GM19455 (cell line): ENCODE measurements at regions not wholly inside any gene's neighbourhood (a gene's known extent, or its start where the extent isn't known, plus 50 kb on each side); places are given as distances from the start of the nearest gene placed in this dataset.
"Not testable (repeated sequence)": the region's sequence is repeated elsewhere in the genome, so short reads cannot be mapped to it uniquely, and the experiment has no call there.

ENCODE experiments used
- ATAC-seq: cut with Tn5 transposase; IDR thresholded peaks from one replicate; pipeline ENCODE4 v1.9.1; 2021; ENCODE audit not compliant: unreplicated experiment

- ATAC-seq: no peak
These were observed 87.9 kb upstream of the TRIO start for GRCh38 chr5:14054965-14055963.

- ATAC-seq: no peak
These were observed 88.9 kb upstream of the TRIO start for GRCh38 chr5:14054111-14054854.

- no peak for ATAC-seq
These were observed 92.3 kb upstream of the TRIO start for GRCh38 chr5:14050821-14051220.

- no peak for ATAC-seq
These were observed 94.7 kb upstream of the TRIO start for GRCh38 chr5:14048434-14048833.

- no peak for ATAC-seq
These were observed 97.2 kb upstream of the DNAH5 start for GRCh38 chr5:14041528-14042192.

GRCh38 chr5:14040542-14040941 lies 96.1 kb upstream of the DNAH5 start:
- ATAC-seq: no peak

GRCh38 chr5:14039576-14039975 lies 95.1 kb upstream of the DNAH5 start:
- ATAC-seq: no peak

GRCh38 chr5:14039063-14039462 lies 94.6 kb upstream of the DNAH5 start:
- ATAC-seq: no peak

GRCh38 chr5:14038341-14038959 lies 94.0 kb upstream of the DNAH5 start:
- ATAC-seq: no peak

- ATAC-seq: no peak
These were observed 92.5 kb upstream of the DNAH5 start for GRCh38 chr5:14036947-14037346.

- ATAC-seq: no peak
These were observed 92.0 kb upstream of the DNAH5 start for GRCh38 chr5:14036514-14036913.

- no peak for ATAC-seq
These were observed 91.5 kb upstream of the DNAH5 start for GRCh38 chr5:14035859-14036503.

- no peak for ATAC-seq
These were observed 90.5 kb upstream of the DNAH5 start for GRCh38 chr5:14034963-14035362.

- no peak for ATAC-seq
These were observed 88.4 kb upstream of the DNAH5 start for GRCh38 chr5:14032918-14033317.

- no peak for ATAC-seq
These were observed 84.6 kb upstream of the DNAH5 start for GRCh38 chr5:14028938-14029584.

GRCh38 chr5:14028188-14028587 lies 83.7 kb upstream of the DNAH5 start:
- no peak for ATAC-seq

GRCh38 chr5:14025569-14026286 lies 81.2 kb upstream of the DNAH5 start:
- ATAC-seq: no peak

- no peak for ATAC-seq
These were observed 78.5 kb upstream of the DNAH5 start for GRCh38 chr5:14022971-14023370.

GRCh38 chr5:14020944-14021343 lies 76.5 kb upstream of the DNAH5 start:
- ATAC-seq: not testable (repeated sequence)
